ENCODE measurements at regions not wholly inside any gene's neighbourhood (a gene's known extent, or its start where the extent isn't known, plus 50 kb on each side); places are given as distances from the start of the nearest gene placed in this dataset.

- no peak for TF ChIP-seq CTCF (IDR thresholded peaks at IDR 0.05; ENCODE audit: low read depth, low read length, missing control alignments)
- no peak overlapping the region for H3K4me3 ChIP-seq (ENCODE audit: low read depth, low read length)
- DNase-seq (ENCODE audit: low read depth), result no peak
These were observed 144.3 kb downstream of the KCNE4 start for GRCh38 chr2:223196331-223196730.

- no peak overlapping the region for H3K4me3 ChIP-seq (ENCODE audit: low read depth, low read length)
- TF ChIP-seq CTCF (IDR thresholded peaks at IDR 0.05; ENCODE audit: low read depth, low read length, missing control alignments), result no peak
- DNase-seq (ENCODE audit: low read depth), result no peak
These were observed 145.1 kb downstream of the KCNE4 start for GRCh38 chr2:223197046-223197445.

- TF ChIP-seq CTCF (IDR thresholded peaks at IDR 0.05; ENCODE audit: low read depth, low read length, missing control alignments), result no peak
- DNase-seq (ENCODE audit: low read depth), result no peak
These were observed 147.8 kb downstream of the KCNE4 start for GRCh38 chr2:223199531-223200515.

GRCh38 chr2:223203971-223204929 is 152.3 kb downstream of the KCNE4 start:
- no peak overlapping the region for H3K4me3 ChIP-seq (ENCODE audit: low read depth, low read length)
- no peak for TF ChIP-seq CTCF (IDR thresholded peaks at IDR 0.05; ENCODE audit: low read depth, low read length, missing control alignments)
- DNase-seq (ENCODE audit: low read depth), result no peak

More at GRCh38 chr2:223199531-223200515, 147.8 kb downstream of the KCNE4 start:
- H3K4me3 ChIP-seq (ENCODE audit: low read depth, low read length), result no peak overlapping the region

GRCh38 chr2:223210489-223210888 is 158.5 kb downstream of the KCNE4 start:
- H3K4me3 ChIP-seq (ENCODE audit: low read depth, low read length), result no peak overlapping the region
- no peak for DNase-seq (ENCODE audit: low read depth)
- TF ChIP-seq CTCF (IDR thresholded peaks at IDR 0.05; ENCODE audit: low read depth, low read length, missing control alignments), result no peak

- no peak for DNase-seq (ENCODE audit: low read depth)
- no peak for TF ChIP-seq CTCF (IDR thresholded peaks at IDR 0.05; ENCODE audit: low read depth, low read length, missing control alignments)
These were observed 162.6 kb downstream of the KCNE4 start for GRCh38 chr2:223214394-223215253.

More at GRCh38 chr2:223214394-223215253, 162.6 kb downstream of the KCNE4 start:
- no peak overlapping the region for H3K4me3 ChIP-seq (ENCODE audit: low read depth, low read length)

All from GM12864 (cell line).